ENCODE measurements at regions not wholly inside any gene's neighbourhood (a gene's known extent, or its start where the extent isn't known, plus 50 kb on each side); places are given as distances from the start of the nearest gene placed in this dataset.

DNA sequence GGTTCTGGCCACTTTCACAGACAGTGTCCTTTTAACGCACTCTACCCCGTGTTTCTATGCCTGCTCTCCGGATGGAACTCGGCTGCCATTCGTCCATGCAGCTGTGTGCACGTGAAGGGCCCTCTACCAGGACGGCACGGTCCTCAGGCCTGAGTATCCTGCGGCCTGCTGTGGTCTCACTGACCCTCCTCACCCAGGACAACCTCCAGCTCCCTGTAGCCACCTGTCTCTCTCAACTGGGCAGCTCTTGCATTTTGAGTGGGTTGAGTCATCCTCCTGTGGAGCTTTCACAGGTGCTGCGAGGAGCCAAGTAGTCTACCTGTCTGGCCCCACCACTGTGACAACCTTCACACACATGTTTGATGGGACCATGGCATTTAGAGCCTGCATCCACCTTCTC, 321.7 kb upstream of the TSHZ3 start:
- TF ChIP-seq MAFK (conservative IDR thresholded peaks at IDR 0.05 in 1 of 2, IDR thresholded peaks at IDR 0.05 in 1 of 2; ENCODE audit: low read length in 2 of 2) (no peak), EP300 (IDR thresholded peaks at IDR 0.05; ENCODE audit: low read depth in 2 of 2, low read length in 2 of 2) (no peak), EP300 (CRISPR knock-in tag; IDR thresholded peaks at IDR 0.05; ENCODE audit: borderline replicate concordance) (no peak), GABPA (IDR thresholded peaks at IDR 0.05; ENCODE audit: low read depth, low read length) (no peak), GABPA (CRISPR knock-in tag; IDR thresholded peaks at IDR 0.05; ENCODE audit: low read depth) (no peak)
- TF ChIP-seq, protein P1, sequence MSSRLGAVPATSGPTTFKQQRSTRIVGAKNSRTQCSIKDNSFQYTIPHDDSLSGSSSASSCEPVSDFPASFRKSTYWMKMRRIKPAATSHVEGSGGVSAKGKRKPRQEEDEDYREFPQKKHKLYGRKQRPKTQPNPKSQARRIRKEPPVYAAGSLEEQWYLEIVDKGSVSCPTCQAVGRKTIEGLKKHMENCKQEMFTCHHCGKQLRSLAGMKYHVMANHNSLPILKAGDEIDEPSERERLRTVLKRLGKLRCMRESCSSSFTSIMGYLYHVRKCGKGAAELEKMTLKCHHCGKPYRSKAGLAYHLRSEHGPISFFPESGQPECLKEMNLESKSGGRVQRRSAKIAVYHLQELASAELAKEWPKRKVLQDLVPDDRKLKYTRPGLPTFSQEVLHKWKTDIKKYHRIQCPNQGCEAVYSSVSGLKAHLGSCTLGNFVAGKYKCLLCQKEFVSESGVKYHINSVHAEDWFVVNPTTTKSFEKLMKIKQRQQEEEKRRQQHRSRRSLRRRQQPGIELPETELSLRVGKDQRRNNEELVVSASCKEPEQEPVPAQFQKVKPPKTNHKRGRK (CRISPR knock-in tag; IDR thresholded peaks at IDR 0.05), result no peak

Data from HepG2 (cell line).